IMR-90 (cell line): ENCODE measurements at regions not wholly inside any gene's neighbourhood (a gene's known extent, or its start where the extent isn't known, plus 50 kb on each side); places are given as distances from the start of the nearest gene placed in this dataset.
A peak's percentile ranks its signal among the peaks of the same experiment; 100 is the strongest.

Experiments
- ATAC-seq: fragments of 200-7000 bp; cut with Tn5 transposase; 2 replicates; pipeline ENCODE4 v1.9.1; 2020; ENCODE audit warnings: low read depth, mild to moderate bottlenecking, moderate library complexity
- BruUV-seq: library from RNA; stranded (reverse); fragments of 400-500 nt; replicated peaks from 2 replicates; lab custom pipeline; 2021; lab: Mats Ljungman, UMichigan
- CTCF ChIA-PET: fragments of 300-600 bp; formaldehyde crosslinking; extraction: SDS; loops from one replicate; lab custom pipeline; 2021; ENCODE audit warnings: antibody characterized with exemption; lab: Yijun Ruan, JAX
- POLR2A ChIA-PET: fragments of 300-600 bp; sonication (Branson Sonifier 250); formaldehyde crosslinking; loops from one replicate; lab custom pipeline; 2022; ENCODE audit warnings: antibody characterized with exemption; ENCODE audit not compliant: unreplicated experiment; lab: Charles Lee
- DNase-seq: peaks from one replicate; pipeline ENCODE4 v3.0.0; 2013
- H2AFZ ChIP-seq: replicated peaks from 2 replicates; pipeline ENCODE3; 2013; ENCODE audit warnings: low read length, mild to moderate bottlenecking; ENCODE audit not compliant: poor library complexity
- H2AK5ac ChIP-seq: 2 replicates; pipeline ENCODE4 v1.6.1; 2013; ENCODE audit warnings: low read depth, low read length, inconsistent platforms
- H2AK9ac ChIP-seq: replicated peaks from 2 replicates; pipeline ENCODE3; 2013; ENCODE audit warnings: mild to moderate bottlenecking, low read depth, low read length, moderate library complexity; ENCODE audit not compliant: poor library complexity
- H2BK120ac ChIP-seq: 2 replicates; pipeline ENCODE4 v1.6.1; 2013; ENCODE audit warnings: low read depth, low read length, inconsistent platforms
- H2BK15ac ChIP-seq: 3 replicates; pipeline ENCODE4 v1.6.1; 2013; ENCODE audit warnings: low read depth, low read length, inconsistent platforms
- H2BK20ac ChIP-seq: 2 replicates; pipeline ENCODE4 v1.6.1; 2013; ENCODE audit warnings: low read depth, mild to moderate bottlenecking, inconsistent platforms, low read length, moderate library complexity
- H2BK5ac ChIP-seq: 2 replicates; pipeline ENCODE4 v1.6.1; 2013; ENCODE audit warnings: mild to moderate bottlenecking, low read depth, low read length, inconsistent platforms; ENCODE audit not compliant: poor library complexity, severe bottlenecking
- H3K14ac ChIP-seq: replicated peaks from 2 replicates; pipeline ENCODE4 v1.6.1; 2013; ENCODE audit warnings: low read depth, low read length, inconsistent platforms
- H3K18ac ChIP-seq: 2 replicates; pipeline ENCODE4 v1.6.1; 2013; ENCODE audit warnings: low read depth, low read length, control low read depth
- H3K23ac ChIP-seq: 2 replicates; pipeline ENCODE4 v1.6.1; 2013; ENCODE audit warnings: low read depth, low read length, inconsistent platforms
- H3K27ac ChIP-seq: 2 replicates; pipeline ENCODE4 v1.5.1; 2013; ENCODE audit warnings: mild to moderate bottlenecking, control low read depth, low read length; ENCODE audit not compliant: insufficient read depth
- H3K27me3 ChIP-seq: 2 replicates; pipeline ENCODE4 v1.6.1; 2013; ENCODE audit warnings: low read length; ENCODE audit not compliant: control insufficient read depth, insufficient read depth
- H3K36me3 ChIP-seq: 2 replicates; pipeline ENCODE4 v1.6.1; 2013; ENCODE audit warnings: low read length, mixed read lengths; ENCODE audit not compliant: control insufficient read depth, insufficient read depth
- H3K4ac ChIP-seq: 2 replicates; pipeline ENCODE4 v1.6.1; 2013; ENCODE audit warnings: low read depth, low read length, inconsistent platforms
- H3K4me1 ChIP-seq: 2 replicates; pipeline ENCODE4 v1.6.1; 2013; ENCODE audit warnings: low read length, mixed read lengths; ENCODE audit not compliant: control insufficient read depth, insufficient read depth
- H3K4me2 ChIP-seq: 2 replicates; pipeline ENCODE4 v1.6.1; 2013; ENCODE audit warnings: low read depth, mild to moderate bottlenecking, control low read depth, low read length, moderate library complexity
- H3K4me3 ChIP-seq: 2 replicates; pipeline ENCODE4 v1.5.1; 2013; ENCODE audit warnings: low read depth, mild to moderate bottlenecking, control low read depth, low read length, moderate library complexity; ENCODE audit not compliant: insufficient read depth
- H3K56ac ChIP-seq: 2 replicates; pipeline ENCODE4 v1.6.1; 2013; ENCODE audit warnings: low read length, inconsistent platforms; ENCODE audit not compliant: insufficient read depth; ENCODE audit errors: extremely low read depth
- H3K79me1 ChIP-seq, 2 experiments: 2 replicates each; pipeline ENCODE4 v1.6.1; 2013; ENCODE audit warnings: low read length in 2 of 2, inconsistent platforms in 1 of 2, low read depth in 1 of 2
- H3K9ac ChIP-seq: 2 replicates; pipeline ENCODE4 v1.6.1; 2013; ENCODE audit warnings: low read depth, low read length, control low read depth
- H3K9me1 ChIP-seq: 2 replicates; pipeline ENCODE4 v1.6.1; 2013; ENCODE audit warnings: low read length, inconsistent platforms; ENCODE audit not compliant: insufficient read depth
- H3K9me3 ChIP-seq: 2 replicates; pipeline ENCODE4 v1.6.1; 2013; ENCODE audit warnings: low read length; ENCODE audit not compliant: control insufficient read depth, insufficient read depth
- H4K20me1 ChIP-seq: 2 replicates; pipeline ENCODE4 v1.6.1; 2013; ENCODE audit warnings: low read length, inconsistent platforms; ENCODE audit not compliant: insufficient read depth
- H4K5ac ChIP-seq: 2 replicates; pipeline ENCODE4 v1.6.1; 2013; ENCODE audit warnings: mild to moderate bottlenecking, low read depth, low read length, control low read depth
- H4K8ac ChIP-seq, 2 experiments: 2 replicates each; pipeline ENCODE4 v1.6.1; 2013; ENCODE audit warnings: low read depth in 2 of 2, low read length in 2 of 2, control low read depth in 1 of 2, inconsistent platforms in 1 of 2
- H4K91ac ChIP-seq: 2 replicates; pipeline ENCODE4 v1.6.1; 2013; ENCODE audit warnings: low read depth, low read length, inconsistent platforms; ENCODE audit not compliant: insufficient read depth
- BHLHE40 ChIP-seq: fragments of 150-350 bp; IDR thresholded peaks from 2 replicates; pipeline ENCODE4 v1.6.1; 2016; ENCODE audit warnings: mild to moderate bottlenecking, low read depth, low read length
- MXI1 ChIP-seq: IDR thresholded peaks from 2 replicates; pipeline ENCODE4 v1.6.1; 2012; ENCODE audit warnings: low read depth, mild to moderate bottlenecking, low read length, moderate library complexity, borderline replicate concordance
- POLR2A ChIP-seq: IDR thresholded peaks from 2 replicates; pipeline ENCODE4 v1.6.1; 2012; ENCODE audit warnings: mild to moderate bottlenecking, low read depth, low read length
- RFX5 ChIP-seq: IDR thresholded peaks from 2 replicates; pipeline ENCODE4 v1.8.0; 2012; ENCODE audit warnings: low read depth, mild to moderate bottlenecking, low read length, moderate library complexity
- USF2 ChIP-seq: fragments of 150-350 bp; IDR thresholded peaks from 2 replicates; pipeline ENCODE4 v1.6.1; 2017; ENCODE audit warnings: mild to moderate bottlenecking, antibody characterized with exemption, low read length, low read depth
- WGBS, 2 experiments: methylation state at CpG; one replicate each; pipeline versions ENCODE4 v1.1.5 to v1.1.7; 2013; ENCODE audit warnings: missing lambda C conversion rate in 2 of 2; ENCODE audit not compliant: insufficient read length in 1 of 2; ENCODE audit errors: extremely low coverage in 2 of 2; 5-methylcytosine and 5-hydroxymethylcytosine counted together
- dilution Hi-C: fragments of 300-500 bp; cut with HindIII; formaldehyde crosslinking; loops from one replicate; pipeline ENCODE4 v1.14.3; 2018; ENCODE audit warnings: low sequenced_read_pairs; ENCODE audit not compliant: unreplicated experiment
- in situ Hi-C: fragments of 300-500 bp; cut with MboI; formaldehyde crosslinking; loops from 3 replicates; pipeline ENCODE4 v1.14.3; 2019; ENCODE audit warnings: low sequenced_read_pairs, inconsistent platforms, mixed read lengths
- intact Hi-C: fragments of 100-400 bp; cut with micrococcal nuclease; formaldehyde crosslinking; loops from 2 replicates; pipeline ENCODE4 v1.10.0; 2022

GRCh38 chr5:96177303-96177869 is 215.7 kb upstream of the ELL2 start:
- Histone ChIP-seq H2BK15ac (peak overlapping the region; percentile 18; the same call in 2 of the 3 replicates), H2BK5ac (peak overlapping the region; percentile 54), H4K8ac (peak overlapping the region in 1 of 2 experiments; percentile 27; a peak in 2 of 4 replicates), H2BK20ac (peak overlapping the region; percentile 63), H3K4me1 (peaks cover 19% of the 10 kb centered on the region), H3K23ac (peak overlapping the region; percentile 2), H4K91ac (peak overlapping the region; percentile 72), H3K27me3 (no peaks in the 10 kb centered on the region), H3K56ac (peak overlapping the region; percentile 22), H3K9me1 (peaks cover 10% of the 10 kb centered on the region), H3K36me3 (no peaks in the 10 kb centered on the region), H2AK9ac (no peak overlapping the region), H3K9ac (peak overlapping the region; percentile 7; the same call in 1 of the 2 replicates), H4K5ac (peak overlapping the region; percentile 78), H2AK5ac (no peak overlapping the region), H3K18ac (peak overlapping the region; percentile 89), H3K4me3 (no peak overlapping the region), H2AFZ (peak overlapping the region; percentile 11), H4K20me1 (no peaks in the 10 kb centered on the region), H3K79me1 (0 out of 4 replicates have a peak, but pooled peaks cover 0 to 3% of the 10 kb centered on the region in 2 experiments), H3K9me3 (no peaks in the 10 kb centered on the region), H3K4ac (peak overlapping the region; percentile 42; the same call in 1 of the 2 replicates), H3K27ac (peak overlapping the region; percentile 47; the same call in 1 of the 2 replicates), H3K14ac (peak overlapping the region; percentile 43), H3K4me2 (peak overlapping the region; percentile 59; the same call in 1 of the 2 replicates), H2BK120ac (peak overlapping the region; percentile 63)
- TF ChIP-seq BHLHE40 (0 out of 2 replicates have a peak, but pooled peaks have one; percentile 18), POLR2A (no peak), USF2 (no peak; the same call in 1 of the 2 replicates), RFX5 (no peak), MXI1 (no peak)
- 0% methylated on average over 1 of the region's 5 CpGs; no CpG with 5 or more reads in 1 of the 2 experiments for WGBS, 2 experiments
- ChIA-PET CTCF (no interaction called here), POLR2A (no interaction called here)
- dilution Hi-C loops = no loop called here
- DNase-seq (peak; percentile 91), ATAC-seq (peak; percentile 55)
- BruUV-seq = no TSS peak
- in situ Hi-C loops = no loop called here
- intact Hi-C loops = loop anchor here (10.0 kb wide), 3 partner anchors 77 to 157 kb away; no protein-coding TSS in a partner anchor
